ENCODE measurements at regions not wholly inside any gene's neighbourhood (a gene's known extent, or its start where the extent isn't known, plus 50 kb on each side); places are given as distances from the start of the nearest gene placed in this dataset.

- no peak for DNase-seq
These were observed 730.5 kb downstream of the INHBA start for GRCh38 chr7:40972426-40972825.

- DNase-seq: no peak
These were observed 733.2 kb downstream of the INHBA start for GRCh38 chr7:40969641-40970040.

GRCh38 chr7:40966693-40967092 lies 736.2 kb downstream of the INHBA start:
- no peak for DNase-seq

GRCh38 chr7:40965774-40966173 lies 737.1 kb downstream of the INHBA start:
- no peak for DNase-seq

- no peak for DNase-seq
These were observed 737.9 kb downstream of the INHBA start for GRCh38 chr7:40965016-40965415.

GRCh38 chr7:40964610-40965009 lies 738.3 kb downstream of the INHBA start:
- DNase-seq: no peak

- DNase-seq: no peak
These were observed 742.9 kb downstream of the INHBA start for GRCh38 chr7:40959955-40960354.

GRCh38 chr7:40948239-40948638 lies 754.7 kb downstream of the INHBA start:
- no peak for DNase-seq

GRCh38 chr7:40947566-40947965 lies 755.3 kb downstream of the INHBA start:
- DNase-seq: no peak

GRCh38 chr7:40946549-40946948 lies 756.3 kb downstream of the INHBA start:
- no peak for DNase-seq

- DNase-seq: no peak
These were observed 757.1 kb downstream of the INHBA start for GRCh38 chr7:40945788-40946187.

- no peak for DNase-seq
These were observed 757.8 kb downstream of the INHBA start for GRCh38 chr7:40944981-40945585.

- DNase-seq: no peak
These were observed 765.0 kb downstream of the INHBA start for GRCh38 chr7:40937879-40938278.

- DNase-seq: no peak
These were observed 767.5 kb downstream of the INHBA start for GRCh38 chr7:40935435-40935834.

GRCh38 chr7:40923626-40924025 lies 779.3 kb downstream of the INHBA start:
- DNase-seq: no peak

- DNase-seq: no peak
These were observed 780.6 kb downstream of the INHBA start for GRCh38 chr7:40922316-40922670.

- no peak for DNase-seq
These were observed 781.1 kb downstream of the INHBA start for GRCh38 chr7:40921589-40922315.

- no peak for DNase-seq
These were observed 784.0 kb downstream of the SUGCT start for GRCh38 chr7:40918701-40919271.

- DNase-seq: no peak
These were observed 782.0 kb downstream of the SUGCT start for GRCh38 chr7:40916813-40917212.

- no peak for DNase-seq
These were observed 780.3 kb downstream of the SUGCT start for GRCh38 chr7:40915071-40915470.

Data from activated CD4-positive, alpha-beta T cell treated with anti-CD3 and anti-CD28 coated beads, Interleukin-2, amount 50 U/mL, for 48 hours (primary cell).